ENCODE measurements at regions not wholly inside any gene's neighbourhood (a gene's known extent, or its start where the extent isn't known, plus 50 kb on each side); places are given as distances from the start of the nearest gene placed in this dataset.

DNA sequence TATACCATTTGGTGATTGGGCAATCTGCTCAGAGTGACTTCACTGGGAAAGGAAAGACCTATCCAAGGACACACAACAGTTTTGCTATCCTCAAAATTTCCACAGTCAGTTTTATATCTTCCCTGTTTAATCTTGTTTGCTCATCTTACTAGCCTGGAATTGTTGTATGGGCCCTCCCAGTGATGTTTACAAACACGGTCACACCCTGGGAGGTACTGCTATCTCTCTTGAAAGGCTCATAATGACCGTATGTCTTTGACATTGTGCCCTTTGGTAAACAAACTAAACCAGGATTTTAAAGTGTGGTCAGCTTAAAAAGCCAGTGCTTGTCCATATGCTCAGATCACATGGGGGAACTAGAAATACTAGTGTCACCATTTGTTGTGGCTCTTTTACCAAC, 277.0 kb downstream of the CDH2 start:
- no peak for DNase-seq (ENCODE audit: extremely low read depth, low read depth, low spot score)

DNA sequence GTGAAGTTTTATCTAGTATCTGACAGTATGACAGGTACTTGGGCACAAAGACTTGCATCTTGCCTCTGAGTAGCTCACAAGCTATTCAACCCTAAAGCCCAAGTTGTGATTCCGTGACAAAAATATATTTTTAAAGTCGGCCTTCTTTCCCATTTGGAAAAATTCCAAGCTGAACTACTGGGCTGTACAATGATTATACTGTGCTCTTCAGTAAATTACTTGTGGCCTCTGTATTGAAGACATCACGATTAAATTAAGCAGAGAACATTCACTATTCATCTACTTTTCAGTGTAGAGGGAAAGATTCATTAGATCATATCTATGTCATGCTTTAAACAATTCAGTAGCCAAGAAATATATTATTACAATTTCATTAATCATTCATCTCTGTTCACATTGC, 282.2 kb downstream of the CDH2 start:
- DNase-seq (ENCODE audit: extremely low read depth, low read depth, low spot score) = no peak

DNA sequence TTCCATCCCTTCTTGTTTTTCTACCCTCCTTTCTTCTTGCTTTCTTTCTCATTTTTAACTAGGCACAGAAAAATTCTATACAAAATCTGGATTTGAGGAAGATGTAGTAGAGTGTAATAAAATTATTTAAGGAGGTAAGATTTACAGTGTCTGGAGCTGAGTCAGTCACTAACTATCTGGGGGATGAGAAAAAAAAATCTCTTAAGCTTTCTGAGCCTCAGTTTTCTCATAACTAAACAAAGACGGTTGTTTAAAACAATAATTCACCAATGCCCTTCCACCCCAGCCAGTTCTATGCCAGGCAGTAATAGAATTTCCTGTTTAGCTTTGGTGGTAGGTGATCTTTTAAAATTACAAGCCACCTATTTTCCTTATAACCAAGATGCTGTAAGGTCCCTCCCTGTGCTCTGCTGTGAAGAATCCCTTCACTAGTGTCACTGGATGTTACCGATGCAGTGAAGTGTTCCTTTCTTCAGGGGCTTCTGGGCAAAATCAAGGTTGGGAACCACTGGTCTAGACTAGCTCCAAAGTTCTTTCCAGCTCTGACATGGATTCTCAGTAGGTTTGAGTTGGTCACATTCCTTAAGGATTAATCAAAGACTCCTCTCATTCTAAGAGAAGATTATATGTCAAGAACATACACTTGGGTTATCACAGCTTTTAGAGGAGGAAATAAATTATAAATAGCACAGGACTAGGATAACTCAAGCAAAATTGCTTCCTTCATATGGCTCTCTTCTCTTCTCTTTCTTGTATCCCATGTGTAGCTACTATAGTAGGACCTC, 289.0 kb downstream of the CDH2 start:
- DNase-seq (ENCODE audit: extremely low read depth, low read depth, low spot score) = no peak

DNA sequence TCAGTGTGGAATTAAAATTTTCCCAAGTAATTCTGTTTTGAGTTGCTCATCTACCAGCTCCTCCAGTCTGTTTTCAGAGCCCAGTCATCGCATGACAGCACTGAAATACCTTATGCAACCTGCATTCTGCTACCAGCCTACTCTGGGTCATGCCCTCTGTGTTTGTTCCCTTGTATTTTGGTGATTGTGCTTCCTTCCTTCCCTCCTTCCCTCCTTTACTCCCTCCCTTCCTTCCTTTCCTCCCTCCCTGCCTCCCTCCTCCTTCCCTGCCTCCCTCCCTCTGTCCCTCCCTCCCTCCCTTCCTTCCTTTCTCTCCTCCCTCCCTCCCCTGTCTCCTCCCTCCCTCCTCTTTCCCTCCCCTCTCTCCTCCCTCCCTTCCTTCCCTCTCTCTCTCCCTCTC, 289.6 kb downstream of the CDH2 start:
- DNase-seq (ENCODE audit: extremely low read depth, low read depth, low spot score) = no peak

DNA sequence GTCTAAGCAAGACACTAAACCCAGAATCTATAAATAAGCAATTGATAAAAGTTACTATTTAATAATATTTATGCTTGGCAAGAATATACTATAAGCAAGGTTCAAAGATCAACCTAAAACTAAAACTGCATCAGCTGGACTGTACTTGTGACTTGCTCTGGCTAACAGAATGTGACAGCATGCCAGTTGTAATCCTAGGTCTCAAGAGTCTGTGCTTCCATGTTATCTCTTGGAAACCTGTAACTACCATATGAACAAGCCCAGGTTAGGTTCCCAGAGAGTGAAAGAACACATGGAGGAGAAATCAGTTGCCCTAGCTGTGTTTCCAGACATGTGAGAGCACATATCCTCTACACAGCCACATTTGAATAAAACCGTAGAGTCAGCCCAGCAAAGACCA, 297.4 kb downstream of the CDH2 start:
- no peak for DNase-seq (ENCODE audit: extremely low read depth, low read depth, low spot score)

DNA sequence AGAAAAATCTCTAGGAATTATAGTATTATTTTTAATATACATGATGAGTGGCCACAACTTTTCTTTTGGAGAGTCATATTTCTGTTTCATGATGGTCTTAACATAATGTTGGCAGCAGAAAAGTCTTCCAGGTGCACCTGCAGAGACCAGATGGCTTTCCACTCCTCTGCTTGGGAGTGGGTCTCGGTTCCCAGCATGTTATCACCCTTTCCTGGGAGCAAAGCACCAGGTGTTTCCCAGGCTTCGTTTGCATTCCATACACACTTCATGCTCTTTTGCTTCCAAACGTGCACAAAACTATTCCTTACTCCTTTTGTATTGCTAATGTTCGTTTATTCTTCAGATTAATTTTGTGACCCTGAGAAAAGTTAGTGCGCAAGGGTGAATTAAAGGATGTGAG, 305.2 kb downstream of the CDH2 start:
- DNase-seq (ENCODE audit: extremely low read depth, low read depth, low spot score) = no peak

DNA sequence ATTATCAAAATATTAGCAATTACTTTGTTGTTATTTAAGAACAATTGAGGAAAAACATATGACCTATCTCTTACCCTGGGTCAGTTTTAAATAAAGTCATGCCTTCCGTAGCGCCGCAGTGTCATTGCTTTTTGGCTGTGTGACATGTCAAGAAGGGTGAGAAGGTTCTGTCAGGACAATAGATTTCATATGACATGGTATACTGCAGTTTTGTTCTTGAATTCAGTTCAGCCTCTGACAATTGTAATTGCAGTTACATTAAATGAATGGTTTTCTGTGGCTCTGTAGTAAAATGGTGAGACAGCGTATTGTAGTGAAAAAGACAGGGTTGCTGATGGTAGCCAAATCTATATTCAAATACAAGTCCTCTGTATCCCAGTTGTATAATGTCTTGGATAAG, 307.2 kb downstream of the CDH2 start:
- no peak for DNase-seq (ENCODE audit: extremely low read depth, low read depth, low spot score)

DNA sequence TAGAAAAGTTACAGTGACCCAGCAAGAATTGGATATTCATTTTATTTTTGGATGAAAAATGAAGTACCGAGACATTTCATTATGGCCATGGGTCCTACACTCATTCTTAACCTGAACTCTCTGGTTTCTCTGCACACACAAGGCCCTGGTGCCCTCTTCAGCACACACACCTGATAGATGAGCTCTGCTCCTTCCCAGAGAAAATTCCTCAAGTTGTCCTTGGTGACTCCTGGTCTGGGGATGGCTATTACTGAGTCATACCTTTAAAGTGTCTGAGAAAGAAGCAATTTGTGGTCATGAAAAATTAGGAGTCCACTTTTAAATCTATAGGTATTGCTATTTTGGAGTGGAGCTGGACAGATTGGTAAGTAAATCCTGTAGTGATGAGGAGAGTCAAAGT, 311.5 kb downstream of the CDH2 start:
- no peak for DNase-seq (ENCODE audit: extremely low read depth, low read depth, low spot score)

DNA sequence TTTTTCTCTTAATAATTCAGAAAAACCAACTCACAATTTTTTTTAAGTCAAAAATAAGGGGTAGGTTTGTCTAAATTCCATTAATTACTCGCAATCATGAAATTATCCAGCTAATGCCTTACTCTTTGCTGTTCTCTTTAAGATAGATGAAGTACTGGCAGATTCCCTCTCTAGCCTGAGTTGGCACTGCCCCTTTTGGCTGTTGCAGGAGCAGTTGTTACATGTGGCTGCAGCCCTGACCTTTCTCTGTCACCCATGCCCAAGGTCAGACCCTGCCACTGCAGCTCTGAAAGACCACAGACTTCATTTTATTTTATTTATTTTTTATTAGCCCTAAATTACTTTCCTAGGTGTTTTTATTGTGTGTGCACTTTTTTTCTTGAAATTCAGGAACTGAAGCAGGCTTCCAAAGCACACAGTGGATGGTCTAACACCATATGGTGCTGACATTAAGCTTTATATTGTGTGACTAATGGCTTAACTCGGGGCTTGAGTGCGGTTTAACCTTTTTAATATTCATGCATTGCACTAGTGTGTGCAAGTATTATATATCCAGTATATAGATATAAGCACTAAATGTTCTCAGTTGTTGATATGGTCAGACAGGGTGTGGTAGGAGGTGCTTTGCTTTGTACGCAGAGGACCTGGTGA, 313.0 kb downstream of the CDH2 start:
- no peak for DNase-seq (ENCODE audit: extremely low read depth, low read depth, low spot score)

DNA sequence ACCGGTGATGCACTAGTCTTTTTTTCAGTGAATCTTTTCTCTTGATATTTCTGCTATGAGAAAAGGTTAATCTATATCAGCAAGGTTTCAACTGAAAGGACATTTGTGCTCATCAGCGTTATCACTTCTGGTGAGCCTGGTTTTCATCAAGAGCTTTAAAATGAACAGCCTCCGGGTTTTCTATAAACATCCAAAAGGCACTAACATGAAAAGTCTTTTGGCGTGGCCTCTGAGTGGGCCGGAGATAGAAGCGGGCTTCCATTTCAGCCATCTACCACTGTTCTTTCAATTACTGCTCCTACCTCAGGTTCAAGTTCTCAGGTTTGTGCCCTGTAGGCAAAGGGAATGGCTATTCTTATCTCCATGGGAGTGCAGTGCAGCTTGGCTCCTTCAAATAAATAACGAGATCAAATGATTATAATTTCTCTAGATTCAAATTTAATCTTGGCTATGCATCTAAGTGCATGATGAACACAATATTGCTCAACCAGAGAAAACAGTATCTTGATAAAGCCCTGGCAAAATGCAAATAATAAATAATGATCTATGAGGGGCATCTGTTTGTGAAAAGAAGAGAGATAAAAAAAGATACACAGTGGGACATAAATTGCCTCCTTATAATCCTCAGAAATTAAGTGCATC, 314.8 kb downstream of the CDH2 start:
- no peak for DNase-seq (ENCODE audit: extremely low read depth, low read depth, low spot score)

DNA sequence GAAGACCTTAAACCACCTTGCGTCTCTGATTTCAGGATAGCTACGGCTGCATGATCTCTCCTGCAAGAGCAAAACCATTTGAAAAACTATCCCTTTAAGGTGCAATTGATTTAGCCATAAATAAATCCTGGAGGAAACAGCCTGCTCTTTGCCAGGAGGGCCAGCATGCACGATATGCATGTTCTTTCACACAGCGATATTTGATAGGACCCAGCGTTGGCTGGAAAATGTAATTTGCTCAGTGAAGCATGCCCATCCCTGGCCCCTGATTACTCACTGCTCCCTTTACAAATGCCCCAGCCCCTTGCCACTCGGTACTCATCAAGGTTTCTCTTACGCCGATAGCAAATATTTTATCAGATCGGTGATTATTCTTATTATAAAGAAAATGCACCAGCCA, 315.4 kb downstream of the CDH2 start:
- no peak for DNase-seq (ENCODE audit: extremely low read depth, low read depth, low spot score)

DNA sequence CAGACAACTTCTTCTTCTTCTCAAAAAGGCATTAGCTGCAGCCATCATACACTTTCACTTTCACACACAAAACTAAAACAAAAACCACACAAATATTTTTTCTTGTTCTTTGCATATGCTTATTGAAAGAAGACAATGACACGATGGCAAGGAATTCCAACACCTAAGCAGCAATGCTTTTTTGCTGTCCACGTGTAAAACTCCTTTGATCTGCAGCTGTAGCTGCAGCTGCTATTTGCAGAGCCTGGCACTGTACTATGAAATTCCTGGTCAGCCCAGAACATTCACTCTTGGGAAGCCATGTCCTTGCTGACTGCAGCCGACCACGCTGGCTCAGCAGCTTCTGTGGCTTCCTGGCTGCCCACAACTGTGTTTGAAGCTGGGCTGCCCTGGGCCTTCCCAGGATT, 316.2 kb downstream of the CDH2 start:
- DNase-seq (ENCODE audit: extremely low read depth, low read depth, low spot score) = no peak

DNA sequence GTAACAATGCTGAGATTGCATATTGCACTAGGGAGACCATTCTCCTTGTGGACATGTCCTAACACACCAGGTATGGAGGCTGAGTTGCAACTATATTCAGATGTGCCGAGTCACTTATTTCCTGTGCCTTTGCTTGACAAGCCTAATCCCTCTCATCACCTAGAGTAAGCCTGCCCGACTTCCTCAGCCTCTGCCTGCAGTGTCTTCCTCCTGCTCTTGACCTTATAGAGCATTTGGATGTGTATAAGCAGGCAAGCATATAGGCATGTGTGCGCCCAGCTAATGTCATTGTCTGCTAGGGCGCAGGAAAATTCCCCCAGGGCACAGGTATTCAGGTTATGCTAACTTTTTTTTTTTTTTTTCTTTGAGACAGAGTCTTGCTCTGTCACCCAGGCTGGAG, 316.9 kb downstream of the CDH2 start:
- no peak for DNase-seq (ENCODE audit: extremely low read depth, low read depth, low spot score)

DNA sequence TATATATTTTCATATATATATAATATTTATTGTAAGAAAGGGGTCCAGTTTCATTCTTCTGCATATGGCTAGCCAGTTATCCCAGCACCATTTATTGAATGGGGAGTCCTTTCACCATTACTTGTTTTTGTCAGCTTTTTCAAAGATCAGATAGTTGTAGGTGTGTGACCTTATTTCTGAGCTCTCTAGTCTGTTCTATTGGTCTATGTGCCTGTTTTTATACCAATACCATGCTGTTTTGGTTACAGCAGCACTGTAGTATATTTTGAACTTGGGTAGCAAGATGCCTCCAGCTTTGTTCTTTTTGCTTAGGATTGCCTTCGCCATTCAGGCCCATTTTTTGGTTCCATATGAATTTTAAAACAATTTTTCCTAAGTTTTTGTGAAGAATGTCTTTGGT, 320.1 kb downstream of the CDH2 start:
- DNase-seq (ENCODE audit: extremely low read depth, low read depth, low spot score) = no peak

DNA sequence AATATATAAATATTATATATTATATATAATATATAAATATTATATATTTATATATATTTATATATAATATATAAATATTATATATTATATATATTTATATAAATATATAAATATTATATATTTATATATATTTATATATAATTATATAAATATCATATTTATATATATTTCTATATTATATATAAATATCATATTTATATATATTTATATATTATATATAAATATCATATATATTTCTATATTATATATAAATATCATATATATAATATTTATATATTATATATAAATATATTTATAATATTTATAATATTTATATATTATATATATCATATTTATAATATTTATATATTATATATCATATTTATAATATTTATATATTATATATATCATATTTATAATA, 321.4 kb downstream of the CDH2 start:
- DNase-seq (ENCODE audit: extremely low read depth, low read depth, low spot score) = no peak

DNA sequence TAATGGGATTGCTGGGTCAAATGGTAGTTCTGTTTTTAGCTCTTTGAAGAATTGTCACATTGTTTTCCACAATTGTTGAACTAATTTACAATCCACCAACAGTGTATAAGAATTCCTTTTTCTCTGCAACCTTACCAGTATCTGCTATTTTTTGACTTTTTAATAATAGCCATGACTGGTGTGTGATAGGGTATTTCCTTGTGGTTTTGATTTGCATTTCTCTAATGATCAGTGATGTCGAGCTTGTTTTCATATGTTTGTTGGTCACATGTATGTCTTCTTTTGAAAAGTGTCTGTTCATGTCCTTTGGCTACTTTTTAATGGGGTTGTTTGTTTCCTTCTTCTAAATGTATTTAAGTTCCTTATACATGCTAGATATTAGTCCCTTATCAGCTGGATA, 322.3 kb downstream of the CDH2 start:
- DNase-seq (ENCODE audit: extremely low read depth, low read depth, low spot score) = no peak

DNA sequence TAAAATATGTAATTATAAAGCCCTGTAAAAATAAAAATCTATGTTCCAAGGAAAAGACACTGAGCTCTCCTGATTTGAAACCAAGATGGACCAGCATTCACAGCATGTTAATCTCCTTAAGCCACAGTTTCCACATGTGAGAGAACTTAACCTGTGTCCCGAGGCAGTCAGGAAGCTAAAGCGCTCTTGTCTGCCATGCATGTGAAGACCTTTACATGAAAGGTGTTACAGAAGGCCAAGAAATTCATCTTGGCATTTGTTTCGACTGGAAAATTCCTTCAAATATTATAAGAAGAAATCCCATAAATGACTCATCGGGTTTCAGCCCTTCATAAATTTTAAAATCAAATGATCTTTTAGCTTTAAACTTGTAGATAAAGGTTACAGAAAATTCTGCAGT, 328.6 kb downstream of the CDH2 start:
- DNase-seq (ENCODE audit: extremely low read depth, low read depth, low spot score) = no peak

DNA sequence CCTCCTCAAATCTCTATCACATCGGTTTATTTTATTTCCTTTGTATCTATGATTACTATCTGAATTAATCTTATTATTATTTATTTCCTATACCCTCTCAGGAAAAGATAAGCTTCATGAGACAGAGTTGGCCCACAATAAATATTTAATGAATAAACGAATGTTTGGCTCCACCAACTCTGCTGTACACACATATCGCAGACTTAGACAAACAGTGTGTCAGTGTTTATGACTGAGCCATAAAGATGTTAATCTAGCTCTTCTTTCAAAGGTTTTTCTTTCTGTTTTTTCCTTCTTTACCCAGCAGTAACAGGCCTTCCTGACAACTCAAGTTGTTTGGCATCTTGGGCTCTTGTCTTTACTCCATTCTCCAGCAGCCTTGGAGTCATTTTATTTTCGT, 329.5 kb downstream of the CDH2 start:
- DNase-seq (ENCODE audit: extremely low read depth, low read depth, low spot score) = no peak

DNA sequence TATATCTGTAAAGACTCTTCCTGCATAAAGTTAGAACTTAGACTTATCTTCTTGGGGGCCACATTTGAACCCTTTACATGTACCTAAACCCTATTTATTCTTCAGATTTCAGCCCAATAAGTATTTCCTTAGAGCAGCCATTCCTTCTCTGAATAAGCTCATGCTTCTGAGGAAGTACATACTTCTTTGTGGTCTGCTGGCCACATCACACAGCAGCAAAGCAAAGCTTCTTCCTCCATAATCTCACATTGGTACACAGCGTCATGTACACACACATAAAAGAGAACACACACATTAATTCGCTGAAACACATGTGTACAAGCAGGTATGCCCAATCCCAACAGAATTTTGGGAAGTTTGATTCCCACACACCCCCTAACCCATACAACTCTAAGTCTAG, 331.0 kb downstream of the CDH2 start:
- DNase-seq (ENCODE audit: extremely low read depth, low read depth, low spot score) = no peak

DNA sequence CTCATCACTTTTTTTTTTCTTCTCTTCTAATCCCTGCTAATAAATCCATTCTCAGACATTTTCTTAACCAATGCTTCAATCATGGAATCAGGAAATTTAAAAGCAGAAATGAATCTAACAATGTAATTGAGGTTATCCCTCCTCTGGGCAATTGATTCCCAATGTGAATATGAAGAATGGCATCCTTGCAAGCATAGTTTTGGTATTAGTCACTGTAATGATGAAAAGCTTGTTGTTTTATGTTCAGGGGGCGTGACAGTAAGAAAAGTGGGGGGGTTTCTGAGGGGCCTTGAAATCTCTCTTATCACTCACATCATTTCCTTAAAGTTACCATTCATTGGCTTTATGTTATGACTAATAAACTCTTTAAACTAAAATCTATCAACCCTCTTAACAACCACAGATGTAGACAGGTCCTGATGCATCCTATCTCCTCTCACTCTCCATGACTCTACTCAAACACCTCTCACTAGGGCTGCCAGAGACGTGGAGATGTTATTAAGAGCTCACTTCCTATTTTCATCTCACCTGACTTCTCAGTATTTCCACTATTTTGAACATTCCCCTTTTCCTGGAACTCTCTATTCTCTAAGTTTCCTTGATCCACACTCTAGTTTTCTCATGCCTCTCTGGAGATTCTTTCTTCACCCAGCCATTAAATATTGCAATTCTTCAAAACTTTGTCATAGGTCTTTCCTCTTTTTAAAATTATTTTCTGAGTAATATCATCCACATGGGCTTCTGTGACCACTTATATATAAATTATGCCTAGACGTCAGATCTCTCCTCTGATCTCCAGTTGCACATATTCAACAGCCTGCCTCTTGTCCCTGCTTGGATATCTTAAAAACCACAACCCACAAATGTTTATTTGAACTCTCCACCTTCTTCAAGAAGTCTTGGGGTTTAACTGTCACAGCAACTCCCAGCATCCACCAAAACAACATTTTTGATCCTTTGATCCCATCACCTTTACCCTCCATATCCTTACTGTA, 332.9 kb downstream of the CDH2 start:
- peak; percentile 52 for DNase-seq (ENCODE audit: extremely low read depth, low read depth, low spot score)

DNA sequence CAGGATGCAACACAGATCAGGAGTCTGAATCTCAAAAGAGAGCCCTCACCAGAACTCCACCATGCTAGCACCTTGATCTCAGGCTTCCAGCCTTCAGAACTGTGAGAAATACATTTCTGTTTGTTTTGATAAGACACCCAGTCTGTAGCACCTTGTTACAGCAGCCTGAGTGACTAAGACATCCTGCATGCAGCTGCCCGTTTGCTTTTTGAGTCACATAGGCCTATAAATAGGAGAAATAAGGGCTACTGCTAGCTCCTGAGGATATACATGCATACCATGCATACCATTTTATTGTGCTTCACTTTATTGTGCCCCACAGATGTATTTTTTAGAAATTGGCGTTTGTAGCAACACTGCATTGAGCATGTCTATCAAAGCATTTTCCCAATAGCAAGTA, 337.8 kb downstream of the CDH2 start:
- DNase-seq (ENCODE audit: extremely low read depth, low read depth, low spot score) = peak; percentile 50

Data from glomerular endothelial cell (primary cell).